ENCODE measurements at regions not wholly inside any gene's neighbourhood (a gene's known extent, or its start where the extent isn't known, plus 50 kb on each side); places are given as distances from the start of the nearest gene placed in this dataset.

DNA sequence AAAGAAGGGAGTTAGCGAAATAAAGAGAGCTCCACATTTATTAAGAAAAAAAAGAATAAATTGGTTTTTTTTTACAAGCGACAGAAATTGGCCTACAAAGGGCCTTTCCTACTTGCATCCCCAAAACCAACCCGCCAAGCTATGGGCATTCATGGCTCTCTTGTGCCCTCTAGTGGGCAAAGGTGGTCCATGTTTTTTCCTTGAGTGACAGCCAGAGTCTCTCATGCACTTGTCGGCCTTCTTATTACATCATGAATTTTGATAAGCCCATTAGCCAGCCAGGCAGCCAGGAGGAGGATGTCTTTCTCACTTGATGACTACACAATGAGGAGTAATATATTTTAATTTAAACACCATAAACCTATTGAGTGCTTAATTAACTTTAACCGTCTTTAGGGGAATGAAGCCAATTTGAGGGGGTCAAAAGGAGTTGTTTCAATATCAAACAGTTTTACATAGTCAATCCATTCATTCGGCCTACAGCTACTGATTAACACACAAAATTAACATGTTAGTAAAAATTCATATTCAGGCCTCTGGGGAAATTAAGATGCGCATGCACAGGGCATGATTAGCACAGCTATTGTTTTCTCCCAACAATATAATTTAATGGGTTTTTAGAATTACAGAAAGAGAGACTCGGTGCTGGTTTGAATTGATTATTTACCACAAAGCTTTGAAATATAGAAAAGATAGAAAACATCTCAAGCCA lies 85.5 kb downstream of the RCN1 start:
- TF ChIP-seq POLR2AphosphoS5 (IDR thresholded peaks at IDR 0.05; ENCODE audit: low read depth, low read length) = no peak
- no peak for TF ChIP-seq POLR2A (IDR thresholded peaks at IDR 0.05; ENCODE audit: low read depth, low read length)
- TF ChIP-seq TAF1 (IDR thresholded peaks at IDR 0.05; ENCODE audit: borderline replicate concordance, low read depth, low read length) = no peak
